ENCODE measurements at regions not wholly inside any gene's neighbourhood (a gene's known extent, or its start where the extent isn't known, plus 50 kb on each side); places are given as distances from the start of the nearest gene placed in this dataset.

GRCh38 chr7:351681-352480, 61.9 kb downstream of the FOXL3 start:
- DNase-seq (ENCODE audit: low read depth) = no peak
- TF ChIP-seq, protein P1, sequence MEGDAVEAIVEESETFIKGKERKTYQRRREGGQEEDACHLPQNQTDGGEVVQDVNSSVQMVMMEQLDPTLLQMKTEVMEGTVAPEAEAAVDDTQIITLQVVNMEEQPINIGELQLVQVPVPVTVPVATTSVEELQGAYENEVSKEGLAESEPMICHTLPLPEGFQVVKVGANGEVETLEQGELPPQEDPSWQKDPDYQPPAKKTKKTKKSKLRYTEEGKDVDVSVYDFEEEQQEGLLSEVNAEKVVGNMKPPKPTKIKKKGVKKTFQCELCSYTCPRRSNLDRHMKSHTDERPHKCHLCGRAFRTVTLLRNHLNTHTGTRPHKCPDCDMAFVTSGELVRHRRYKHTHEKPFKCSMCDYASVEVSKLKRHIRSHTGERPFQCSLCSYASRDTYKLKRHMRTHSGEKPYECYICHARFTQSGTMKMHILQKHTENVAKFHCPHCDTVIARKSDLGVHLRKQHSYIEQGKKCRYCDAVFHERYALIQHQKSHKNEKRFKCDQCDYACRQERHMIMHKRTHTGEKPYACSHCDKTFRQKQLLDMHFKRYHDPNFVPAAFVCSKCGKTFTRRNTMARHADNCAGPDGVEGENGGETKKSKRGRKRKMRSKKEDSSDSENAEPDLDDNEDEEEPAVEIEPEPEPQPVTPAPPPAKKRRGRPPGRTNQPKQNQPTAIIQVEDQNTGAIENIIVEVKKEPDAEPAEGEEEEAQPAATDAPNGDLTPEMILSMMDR (IDR thresholded peaks at IDR 0.05; ENCODE audit: low read length, missing control alignments) = no peak
- H3K4me3 ChIP-seq (replicated peaks; ENCODE audit: low read depth, low read length) = no peak overlapping the region

GRCh38 chr7:353746-354325, 63.9 kb downstream of the FOXL3 start:
- TF ChIP-seq, protein P1 (IDR thresholded peaks at IDR 0.05; ENCODE audit: low read length, missing control alignments) = no peak
- no peak overlapping the region for H3K4me3 ChIP-seq (replicated peaks; ENCODE audit: low read depth, low read length)
- no peak for DNase-seq (ENCODE audit: low read depth)

DNA sequence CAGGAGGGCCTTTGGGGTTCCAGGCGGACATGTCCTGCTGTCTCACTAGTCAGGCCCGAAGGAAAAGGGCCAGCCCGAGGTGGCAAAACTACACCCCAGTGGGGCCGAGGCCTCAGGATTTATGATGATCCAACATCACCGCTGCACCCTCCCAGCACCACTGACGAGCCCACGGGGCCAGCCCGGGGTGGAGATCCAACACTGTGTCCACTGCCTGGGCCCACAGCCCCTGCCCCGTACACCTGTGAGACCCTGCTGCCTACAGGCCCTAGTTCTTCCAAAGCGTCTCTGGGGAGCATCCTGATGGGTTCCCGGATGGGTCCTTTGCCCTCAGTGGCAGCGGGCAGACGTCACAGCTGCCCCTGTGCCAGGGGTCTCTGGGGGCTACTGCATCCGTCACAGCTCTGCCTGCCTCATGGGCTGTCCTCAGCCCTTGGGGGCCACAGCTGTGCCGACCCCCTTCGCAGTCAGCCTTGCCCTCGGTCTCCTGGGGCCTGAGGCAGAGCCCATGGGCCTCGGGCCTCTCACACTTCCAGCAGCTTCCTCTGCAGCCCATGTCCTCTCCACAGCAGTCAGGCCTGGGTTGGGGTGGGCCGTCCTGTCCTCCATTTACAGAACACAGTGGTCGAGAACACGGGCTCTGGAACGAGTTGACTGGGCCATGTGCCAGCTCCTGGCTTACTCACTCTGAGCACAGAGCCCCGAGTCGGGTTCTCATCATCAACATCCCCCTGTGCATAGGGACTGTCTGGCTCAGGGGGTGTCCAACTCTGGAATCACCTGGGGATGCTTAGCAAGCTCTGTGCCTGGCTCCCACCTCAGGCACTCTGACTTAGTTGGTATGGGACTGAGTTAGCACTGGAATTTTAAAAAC, 64.9 kb downstream of the FOXL3 start:
- no peak overlapping the region for H3K4me3 ChIP-seq (replicated peaks; ENCODE audit: low read depth, low read length)
- no peak for DNase-seq (ENCODE audit: low read depth)
- TF ChIP-seq, protein P1 (IDR thresholded peaks at IDR 0.05; ENCODE audit: low read length, missing control alignments) = no peak

GRCh38 chr7:355568-355967, 65.6 kb downstream of the FOXL3 start:
- H3K4me3 ChIP-seq (replicated peaks; ENCODE audit: low read depth, low read length) = no peak overlapping the region
- TF ChIP-seq, protein P1 (IDR thresholded peaks at IDR 0.05; ENCODE audit: low read length, missing control alignments) = no peak
- DNase-seq (ENCODE audit: low read depth) = no peak

- no peak for DNase-seq (ENCODE audit: low read depth)
- TF ChIP-seq, protein P1 (IDR thresholded peaks at IDR 0.05; ENCODE audit: low read length, missing control alignments) = no peak
- no peak overlapping the region for H3K4me3 ChIP-seq (replicated peaks; ENCODE audit: low read depth, low read length)
These were observed 66.1 kb downstream of the FOXL3 start for GRCh38 chr7:356087-356486.

DNA sequence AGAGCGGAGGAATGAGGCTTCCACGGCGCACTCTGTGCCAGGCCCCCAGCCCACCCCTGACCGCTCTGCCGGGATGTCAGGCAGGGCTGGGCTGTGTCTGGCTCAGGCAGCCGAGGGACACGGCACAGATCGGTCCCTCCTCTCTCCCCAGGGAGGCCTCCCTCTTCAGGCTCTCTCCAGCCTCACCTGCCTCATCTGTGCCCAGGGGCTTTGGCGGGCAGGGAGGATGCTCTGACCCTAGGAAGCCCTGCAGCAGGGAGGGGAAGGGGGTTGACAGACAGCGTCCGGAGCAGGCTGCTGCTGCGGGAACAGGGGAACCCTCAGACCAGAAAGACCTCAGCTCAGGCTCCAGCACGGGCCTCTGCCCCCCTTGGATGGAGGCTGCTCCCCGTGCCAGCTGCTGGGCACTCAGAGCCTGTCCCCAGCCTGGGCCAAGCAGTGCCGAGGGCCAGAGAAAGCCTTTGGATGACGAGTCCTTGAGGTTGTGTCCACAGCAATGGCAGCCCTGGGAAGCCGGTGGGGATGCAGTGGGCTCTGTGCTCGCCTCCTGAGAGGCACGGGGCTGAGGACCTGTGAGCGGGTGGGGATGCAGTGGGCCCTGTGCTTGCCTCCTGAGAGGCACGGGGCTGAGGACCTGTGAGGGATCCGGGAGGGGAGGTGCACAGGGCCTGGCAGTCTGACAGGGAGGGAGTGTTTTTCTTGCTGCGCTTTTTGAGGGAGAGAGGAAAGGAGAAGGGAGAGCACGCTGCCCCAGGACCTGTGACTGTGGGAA, 66.9 kb downstream of the FOXL3 start:
- DNase-seq (ENCODE audit: low read depth) = no peak
- H3K4me3 ChIP-seq (replicated peaks; ENCODE audit: low read depth, low read length) = no peak overlapping the region
- TF ChIP-seq, protein P1 (IDR thresholded peaks at IDR 0.05; ENCODE audit: low read length, missing control alignments) = no peak

All from fibroblast of pulmonary artery (primary cell).